Epidermal melanocyte (primary cell): ENCODE measurements at regions not wholly inside any gene's neighbourhood (a gene's known extent, or its start where the extent isn't known, plus 50 kb on each side); places are given as distances from the start of the nearest gene placed in this dataset.
"Not testable (repeated sequence)": the region's sequence is repeated elsewhere in the genome, so short reads cannot be mapped to it uniquely, and the experiment has no call there.

Experiments
- DNase-seq: peaks from one replicate; pipeline ENCODE4 v3.0.0; 2011; ENCODE audit warnings: low spot score; ENCODE audit not compliant: insufficient read length

GRCh38 chr9:100714372-100715099 is 136.7 kb downstream of the CAVIN4 start:
- DNase-seq, result peak; percentile 45

- no peak for DNase-seq
Measured at GRCh38 chr9:100715100-100715380, 137.2 kb downstream of the CAVIN4 start.

- no peak for DNase-seq
Measured at GRCh38 chr9:100718717-100719116, 140.8 kb downstream of the CAVIN4 start.

GRCh38 chr9:100720922-100721321 is 143.0 kb downstream of the CAVIN4 start:
- DNase-seq, result no peak

GRCh38 chr9:100724886-100725285 is 147.0 kb downstream of the CAVIN4 start:
- DNase-seq, result no peak

- DNase-seq, result no peak
Measured at GRCh38 chr9:100725371-100725770, 147.5 kb downstream of the CAVIN4 start.

GRCh38 chr9:100729336-100729895 is 151.5 kb downstream of the CAVIN4 start:
- DNase-seq, result no peak

GRCh38 chr9:100730086-100730485 is 152.2 kb downstream of the CAVIN4 start:
- DNase-seq, result no peak

- no peak for DNase-seq
Measured at GRCh38 chr9:100731038-100731556, 153.2 kb downstream of the CAVIN4 start.

- DNase-seq, result no peak
Measured at GRCh38 chr9:100731557-100731956, 153.7 kb downstream of the CAVIN4 start.

- no peak for DNase-seq
Measured at GRCh38 chr9:100739208-100739607, 161.3 kb downstream of the CAVIN4 start.

- no peak for DNase-seq
Measured at GRCh38 chr9:100739666-100740065, 161.8 kb downstream of the CAVIN4 start.

- DNase-seq, result not testable (repeated sequence)
Measured at GRCh38 chr9:100748930-100749329, 171.1 kb downstream of the CAVIN4 start.

- no peak for DNase-seq
Measured at GRCh38 chr9:100756217-100756616, 178.3 kb downstream of the CAVIN4 start.

- no peak for DNase-seq
Measured at GRCh38 chr9:100759215-100759614, 181.3 kb downstream of the CAVIN4 start.

- DNase-seq, result no peak
Measured at GRCh38 chr9:100761276-100761802, 183.5 kb downstream of the CAVIN4 start.

GRCh38 chr9:100774326-100774725 is 196.4 kb downstream of the CAVIN4 start:
- DNase-seq, result no peak

GRCh38 chr9:100774962-100775361 is 197.1 kb downstream of the CAVIN4 start:
- DNase-seq, result no peak

GRCh38 chr9:100775912-100776311 is 198.0 kb downstream of the CAVIN4 start:
- no peak for DNase-seq

- no peak for DNase-seq
Measured at GRCh38 chr9:100784755-100785154, 206.9 kb downstream of the CAVIN4 start.

- no peak for DNase-seq
Measured at GRCh38 chr9:100785946-100786345, 208.1 kb downstream of the CAVIN4 start.

GRCh38 chr9:100794738-100795269 is 216.9 kb downstream of the CAVIN4 start:
- DNase-seq, result no peak

- DNase-seq, result no peak
Measured at GRCh38 chr9:100803956-100804355, 224.6 kb upstream of the PLPPR1 start.
